HCT116 (cell line): ENCODE measurements at regions not wholly inside any gene's neighbourhood (a gene's known extent, or its start where the extent isn't known, plus 50 kb on each side); places are given as distances from the start of the nearest gene placed in this dataset.

Source experiments
- ATAC-seq: fragments of 200-7000 bp; cut with Tn5 transposase; 2 replicates; pipeline ENCODE4 v1.9.1; 2020; ENCODE audit warnings: mild to moderate bottlenecking, moderate library complexity
- BruUV-seq: library from RNA; stranded (reverse); fragments of 400-500 nt; replicated peaks from 2 replicates; lab custom pipeline; 2021; lab: Mats Ljungman, UMichigan
- CTCF ChIA-PET: fragments of 300-600 bp; sonication (Branson Sonifier 250); formaldehyde crosslinking; loops from one replicate; lab custom pipeline; 2021; ENCODE audit warnings: antibody characterized with exemption; lab: Charles Lee
- POLR2A ChIA-PET: fragments of 300-600, 350-600 bp; sonication (Branson Sonifier 250); formaldehyde crosslinking; loops from one replicate; lab custom pipeline; 2021; ENCODE audit warnings: antibody characterized with exemption; lab: Charles Lee
- RAD21 ChIA-PET, 2 experiments: fragments of 300-600 bp; sonication (Branson Sonifier 250); formaldehyde crosslinking; loops; one replicate each; lab custom pipeline; 2023; ENCODE audit warnings: low total read pairs in 2 of 2; ENCODE audit not compliant: uncharacterized antibody in 2 of 2, unreplicated experiment in 2 of 2, low non-redundant PET in 1 of 2; lab: Charles Lee
- DNase-seq: peaks from one replicate; pipeline ENCODE4 v3.0.0-alpha.2; 2010; ENCODE audit warnings: low read depth, low spot score
- H2AFZ ChIP-seq: fragments of 200-600 bp; shearing (Covaris generic), sonication (generic); 2 replicates; pipeline ENCODE4 v1.6.1; 2017; ENCODE audit warnings: low read depth, mixed run types, mixed read lengths, antibody characterized with exemption, low read length; ENCODE audit not compliant: poor library complexity, severe bottlenecking
- H3K27ac ChIP-seq: 2 replicates; pipeline ENCODE4 v1.5.1; 2012; ENCODE audit warnings: low read depth, low read length
- H3K27me3 ChIP-seq: fragments of 200-600 bp; sonication (generic); 2 replicates; pipeline ENCODE4 v1.6.1; 2016; ENCODE audit warnings: mixed run types, low read length, mixed read lengths; ENCODE audit not compliant: insufficient read depth
- H3K36me3 ChIP-seq, 2 experiments: fragments of 200-500 bp in 1 of 2; fragments of 200-600 bp in 1 of 2; sonication (Bioruptor generic) in 1 of 2; sonication (generic) in 1 of 2; 2 replicates each; pipeline versions ENCODE4 v1.5.1 to v1.6.1; 2014 to 2016; ENCODE audit warnings: low read length in 2 of 2, inconsistent platforms in 1 of 2, mixed read lengths in 1 of 2, mixed run types in 1 of 2; ENCODE audit not compliant: insufficient read depth in 2 of 2, control insufficient read depth in 1 of 2
- H3K4me1 ChIP-seq, 2 experiments: fragments of 200-600 bp in 1 of 2; sonication (generic) in 1 of 2; 2 replicates each; pipeline versions ENCODE4 v1.5.1 to v1.6.1; 2012 to 2017; ENCODE audit warnings: low read length in 2 of 2, inconsistent platforms in 1 of 2, mild to moderate bottlenecking in 1 of 2, mixed read lengths in 1 of 2, mixed run types in 1 of 2, moderate library complexity in 1 of 2; ENCODE audit not compliant: insufficient read depth in 2 of 2, control insufficient read depth in 1 of 2
- H3K4me2 ChIP-seq: fragments of 200-600 bp; sonication (generic); 2 replicates; pipeline ENCODE4 v1.6.1; 2017; ENCODE audit warnings: mixed run types, low read length, mixed read lengths
- H3K4me3 ChIP-seq, 2 experiments: fragments of 200-600 bp in 1 of 2; sonication (generic) in 1 of 2; replicated peaks in 1 of 2; 2 replicates each; pipeline ENCODE4 v1.5.1; 2011 to 2016; ENCODE audit warnings: low read length in 2 of 2, control low read depth in 1 of 2, low read depth in 1 of 2, mild to moderate bottlenecking in 1 of 2, mixed read lengths in 1 of 2, mixed run types in 1 of 2
- H3K79me2 ChIP-seq: fragments of 200-600 bp; sonication (generic); 2 replicates; pipeline ENCODE4 v1.6.1; 2017; ENCODE audit warnings: mild to moderate bottlenecking, mixed run types, low read length, moderate library complexity, mixed read lengths; ENCODE audit not compliant: insufficient read depth
- H3K9ac ChIP-seq: fragments of 200-600 bp; sonication (generic); 2 replicates; pipeline ENCODE4 v1.6.1; 2016; ENCODE audit warnings: low read length, mixed read lengths
- H3K9me2 ChIP-seq: fragments of 200-600 bp; sonication (generic), shearing (Covaris generic); 2 replicates; pipeline ENCODE4 v1.6.1; 2017; ENCODE audit warnings: mixed run types, mild to moderate bottlenecking, moderate library complexity; ENCODE audit not compliant: insufficient read depth
- H3K9me3 ChIP-seq, 2 experiments: fragments of 200-500 bp in 1 of 2; fragments of 200-600 bp in 1 of 2; sonication (Bioruptor generic) in 1 of 2; sonication (generic) in 1 of 2; 2 replicates each; pipeline ENCODE4 v1.6.1; 2014 to 2017; ENCODE audit warnings: low read length in 2 of 2, mixed read lengths in 2 of 2, inconsistent platforms in 1 of 2, low read depth in 1 of 2, mild to moderate bottlenecking in 1 of 2, mixed run types in 1 of 2, moderate library complexity in 1 of 2; ENCODE audit not compliant: control insufficient read depth in 1 of 2, insufficient read depth in 1 of 2
- H4K20me1 ChIP-seq: fragments of 200-600 bp; sonication (generic), shearing (Covaris generic); 2 replicates; pipeline ENCODE4 v1.6.1; 2017; ENCODE audit warnings: mixed run types, mild to moderate bottlenecking, moderate library complexity; ENCODE audit not compliant: insufficient read depth
- CBX3 ChIP-seq: IDR thresholded peaks from 2 replicates; pipeline ENCODE4 v1.6.1; 2012; ENCODE audit warnings: low read depth
- CEBPB ChIP-seq: IDR thresholded peaks from 2 replicates; pipeline ENCODE4 v1.6.1; 2012; ENCODE audit warnings: low read depth
- EGR1 ChIP-seq: IDR thresholded peaks from 2 replicates; pipeline ENCODE4 v1.6.1; 2012; ENCODE audit warnings: low read depth
- ELF1 ChIP-seq: IDR thresholded peaks from 2 replicates; pipeline ENCODE4 v1.6.1; 2012; ENCODE audit warnings: low read depth, borderline replicate concordance
- EZH2 ChIP-seq: fragments of 200-600 bp; sonication (generic); IDR thresholded peaks from 2 replicates; pipeline ENCODE4 v1.6.1; 2017; ENCODE audit warnings: antibody characterized with exemption, mixed run types
- EZH2phosphoT487 ChIP-seq: fragments of 200-600 bp; IDR thresholded peaks from 2 replicates; pipeline ENCODE4 v1.6.1; 2018; ENCODE audit warnings: antibody characterized with exemption, borderline replicate concordance
- JUND ChIP-seq: IDR thresholded peaks from 2 replicates; pipeline ENCODE4 v1.6.1; 2012
- POLR2A ChIP-seq: IDR thresholded peaks from 2 replicates; pipeline ENCODE4 v1.7.0; 2011; ENCODE audit warnings: borderline replicate concordance; ENCODE audit not compliant: insufficient read depth, insufficient read length; ENCODE audit errors: extremely low read depth
- POLR2AphosphoS5 ChIP-seq: IDR thresholded peaks from 2 replicates; pipeline ENCODE4 v1.6.1; 2011; ENCODE audit warnings: mild to moderate bottlenecking, low read depth, low read length, moderate library complexity
- RAD21 ChIP-seq: IDR thresholded peaks from 2 replicates; pipeline ENCODE4 v1.6.1; 2012; ENCODE audit warnings: low read depth, mild to moderate bottlenecking
- SIN3A ChIP-seq: IDR thresholded peaks from 2 replicates; pipeline ENCODE4 v1.6.1; 2012; ENCODE audit warnings: low read depth
- SP1 ChIP-seq: IDR thresholded peaks from 2 replicates; pipeline ENCODE4 v1.6.1; 2012; ENCODE audit warnings: low read depth
- TCF7L2 ChIP-seq: IDR thresholded peaks from 2 replicates; pipeline ENCODE4 v1.7.0; 2011; ENCODE audit warnings: borderline replicate concordance, inconsistent platforms; ENCODE audit not compliant: insufficient read depth, insufficient read length; ENCODE audit errors: extremely low read depth
- YY1 ChIP-seq: IDR thresholded peaks from 2 replicates; pipeline ENCODE4 v1.6.1; 2011; ENCODE audit warnings: low read length, low read depth, moderate library complexity, mild to moderate bottlenecking; ENCODE audit not compliant: insufficient replicate concordance; ENCODE audit errors: extremely low read depth
- ZFX ChIP-seq: fragments of 450-650 bp; IDR thresholded peaks from 2 replicates; pipeline ENCODE4 v1.6.1; 2017
- intact Hi-C: fragments of 100-400 bp; cut with micrococcal nuclease; formaldehyde crosslinking; loops from 2 replicates; pipeline ENCODE4 v1.10.0; 2022
- TF ChIP-seq, protein P1 (sequence below): IDR thresholded peaks from 2 replicates; pipeline ENCODE4 v1.6.1; 2012
- TF ChIP-seq, protein P2 (sequence below): IDR thresholded peaks from 2 replicates; pipeline ENCODE4 v1.6.1; 2012
- TF ChIP-seq, protein P3 (sequence below), 3 experiments: fragments of 200-600 bp in 1 of 3; sonication (generic) in 1 of 3; IDR thresholded peaks in 2 of 3; conservative IDR thresholded peaks in 1 of 3; 2 replicates each; pipeline ENCODE4 v1.5.1; 2012 to 2017; ENCODE audit warnings: low read depth in 2 of 3, low read length in 2 of 3, antibody characterized with exemption in 1 of 3, borderline replicate concordance in 1 of 3, control low read depth in 1 of 3, mild to moderate bottlenecking in 1 of 3, mixed read lengths in 1 of 3, mixed run types in 1 of 3, moderate library complexity in 1 of 3; ENCODE audit not compliant: insufficient read depth in 1 of 3

DNA sequence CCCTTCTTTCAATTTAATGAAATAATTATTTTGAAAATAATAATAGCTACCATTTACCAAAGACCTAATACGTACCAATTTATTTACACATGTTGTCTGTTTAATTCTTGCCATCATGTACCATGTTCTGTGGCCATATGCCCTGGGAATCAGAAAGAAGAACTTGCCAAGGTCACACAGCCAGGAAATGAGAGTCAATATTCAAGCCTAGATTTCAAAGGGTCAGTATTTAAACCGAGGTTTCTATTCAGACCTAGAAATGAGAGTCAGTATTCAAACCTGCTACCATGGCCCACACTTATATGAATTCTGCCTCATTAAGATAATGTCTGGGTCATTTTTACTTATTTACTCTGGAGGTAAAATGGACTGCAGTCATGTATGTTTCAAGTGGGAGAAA, 103.6 kb upstream of the TBL1XR1 start:
- POLR2A ChIA-PET, result interaction anchor here (0.9 kb wide), 1 partner anchor 58 kb away, joined by 3 read pairs; no protein-coding TSS in a partner anchor
- CTCF ChIA-PET, result no interaction called here
- Histone ChIP-seq H3K9me2 (no peaks in the 10 kb centered on the region), H2AFZ (no peak overlapping the region), H4K20me1 (no peaks in the 10 kb centered on the region), H3K27ac (no peak overlapping the region), H3K4me2 (no peak overlapping the region), H3K27me3 (no peaks in the 10 kb centered on the region), H3K36me3 (no peaks in the 10 kb centered on the region), H3K79me2 (no peaks in the 10 kb centered on the region), H3K9ac (no peak overlapping the region), H3K4me1 (no peaks in the 10 kb centered on the region), H3K4me3 (no peak overlapping the region), H3K9me3 (no peaks in the 10 kb centered on the region)
- BruUV-seq, result no TSS peak
- RAD21 ChIA-PET, result no interaction called here
- TF ChIP-seq, protein P1, sequence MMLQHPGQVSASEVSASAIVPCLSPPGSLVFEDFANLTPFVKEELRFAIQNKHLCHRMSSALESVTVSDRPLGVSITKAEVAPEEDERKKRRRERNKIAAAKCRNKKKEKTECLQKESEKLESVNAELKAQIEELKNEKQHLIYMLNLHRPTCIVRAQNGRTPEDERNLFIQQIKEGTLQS, result no peak
- TF ChIP-seq RAD21 (no peak), ELF1 (no peak), EZH2 (no peak), EZH2phosphoT487 (no peak), EGR1 (no peak), JUND (no peak), POLR2A (no peak), YY1 (no peak), CBX3 (no peak), TCF7L2 (no peak)
- TF ChIP-seq, protein P2, sequence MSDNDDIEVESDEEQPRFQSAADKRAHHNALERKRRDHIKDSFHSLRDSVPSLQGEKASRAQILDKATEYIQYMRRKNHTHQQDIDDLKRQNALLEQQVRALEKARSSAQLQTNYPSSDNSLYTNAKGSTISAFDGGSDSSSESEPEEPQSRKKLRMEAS, result no peak
- intact Hi-C loops, result no loop called here
- no peak for ATAC-seq
- no peak for DNase-seq

- H3K4me2 ChIP-seq, result no peak overlapping the region
- CTCF ChIA-PET, result no interaction called here
Observed at GRCh38 chr3:177306252-177306651, 109.0 kb upstream of the TBL1XR1 start.

More at GRCh38 chr3:177306252-177306651, 109.0 kb upstream of the TBL1XR1 start:
- H3K4me1 ChIP-seq, result no peaks in the 10 kb centered on the region
- POLR2A ChIA-PET, result interaction anchor here (0.9 kb wide), 1 partner anchor 31 kb away, joined by 3 read pairs; no protein-coding TSS in a partner anchor
- no peaks in the 10 kb centered on the region for H3K9me2 ChIP-seq
- H3K27ac ChIP-seq, result no peak overlapping the region
- H3K4me3 ChIP-seq, result no peak overlapping the region
- TF ChIP-seq ZFX (no peak), EGR1 (no peak), POLR2AphosphoS5 (no peak), EZH2phosphoT487 (no peak), CBX3 (no peak), POLR2A (no peak), SP1 (no peak), JUND (no peak), CEBPB (no peak), SIN3A (no peak)
- TF ChIP-seq, protein P2, result no peak
- TF ChIP-seq, protein P3, sequence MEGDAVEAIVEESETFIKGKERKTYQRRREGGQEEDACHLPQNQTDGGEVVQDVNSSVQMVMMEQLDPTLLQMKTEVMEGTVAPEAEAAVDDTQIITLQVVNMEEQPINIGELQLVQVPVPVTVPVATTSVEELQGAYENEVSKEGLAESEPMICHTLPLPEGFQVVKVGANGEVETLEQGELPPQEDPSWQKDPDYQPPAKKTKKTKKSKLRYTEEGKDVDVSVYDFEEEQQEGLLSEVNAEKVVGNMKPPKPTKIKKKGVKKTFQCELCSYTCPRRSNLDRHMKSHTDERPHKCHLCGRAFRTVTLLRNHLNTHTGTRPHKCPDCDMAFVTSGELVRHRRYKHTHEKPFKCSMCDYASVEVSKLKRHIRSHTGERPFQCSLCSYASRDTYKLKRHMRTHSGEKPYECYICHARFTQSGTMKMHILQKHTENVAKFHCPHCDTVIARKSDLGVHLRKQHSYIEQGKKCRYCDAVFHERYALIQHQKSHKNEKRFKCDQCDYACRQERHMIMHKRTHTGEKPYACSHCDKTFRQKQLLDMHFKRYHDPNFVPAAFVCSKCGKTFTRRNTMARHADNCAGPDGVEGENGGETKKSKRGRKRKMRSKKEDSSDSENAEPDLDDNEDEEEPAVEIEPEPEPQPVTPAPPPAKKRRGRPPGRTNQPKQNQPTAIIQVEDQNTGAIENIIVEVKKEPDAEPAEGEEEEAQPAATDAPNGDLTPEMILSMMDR (IDR thresholded peaks at IDR 0.05 in 2 of 3, conservative IDR thresholded peaks at IDR 0.05 in 1 of 3; ENCODE audit: borderline replicate concordance in 1 of 3, insufficient read depth in 1 of 3, low read depth in 2 of 3, low read length in 2 of 3), result no peak
- TF ChIP-seq, all 23 proteins: peak for 0
- Histone ChIP-seq H4K20me1 (no peaks in the 10 kb centered on the region), H3K9me3 (0 out of 4 replicates have a peak, but pooled peaks cover 0 to 6% of the 10 kb centered on the region in 2 experiments), H3K36me3 (no peaks in the 10 kb centered on the region), H2AFZ (peak overlapping the region; percentile 1), H3K27me3 (no peaks in the 10 kb centered on the region), H3K79me2 (no peaks in the 10 kb centered on the region), H3K9ac (no peak overlapping the region)
- RAD21 ChIA-PET, result no interaction called here
- no peak for ATAC-seq
- BruUV-seq, result no TSS peak
- no peak for DNase-seq
- intact Hi-C loops, result no loop called here
